Activated CD8-positive, alpha-beta memory T cell treated with anti-CD3 and anti-CD28 coated beads for 24 hours (primary cell): ENCODE measurements at regions not wholly inside any gene's neighbourhood (a gene's known extent, or its start where the extent isn't known, plus 50 kb on each side); places are given as distances from the start of the nearest gene placed in this dataset.

Source experiments
- DNase-seq: peaks from one replicate; pipeline ENCODE4 v3.0.0-alpha.2; 2020

DNA sequence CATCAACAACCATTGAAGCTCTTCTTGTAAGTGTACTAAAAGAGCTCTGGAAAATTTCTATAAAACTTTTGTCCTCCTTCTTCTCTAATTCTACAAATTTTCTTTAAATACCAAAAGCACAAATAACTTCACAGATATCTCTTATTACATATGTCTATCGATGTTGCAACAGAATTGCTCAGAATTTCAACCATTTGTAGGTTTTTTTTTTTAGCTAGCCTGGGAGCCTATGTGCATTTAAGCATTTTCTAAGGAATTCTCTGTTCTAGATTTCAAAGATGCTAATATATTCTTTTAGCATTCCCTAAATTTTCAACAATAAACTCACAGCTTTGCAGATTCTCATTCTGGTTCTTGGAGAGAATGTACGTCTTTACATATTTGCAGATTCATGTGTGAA lies 774.3 kb upstream of the NR2F2 start:
- DNase-seq = no peak

DNA sequence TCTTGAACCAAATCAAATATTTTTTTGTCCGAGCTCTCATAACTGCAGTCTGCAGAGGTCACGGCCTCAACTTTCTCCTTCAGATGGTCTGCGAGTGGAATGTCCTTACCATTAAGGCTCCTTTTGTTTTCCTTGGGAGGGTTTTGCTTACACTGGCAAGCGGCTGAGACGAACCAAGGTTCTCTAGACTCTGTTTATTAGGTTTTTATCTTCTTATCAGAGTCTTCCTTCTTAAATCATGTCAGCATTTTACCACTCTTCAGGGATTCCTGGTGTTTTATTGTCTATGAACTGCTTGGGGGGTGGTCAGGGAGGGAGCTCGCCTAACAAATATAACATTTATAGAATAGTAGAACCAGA lies 773.7 kb upstream of the NR2F2 start:
- no peak for DNase-seq

DNA sequence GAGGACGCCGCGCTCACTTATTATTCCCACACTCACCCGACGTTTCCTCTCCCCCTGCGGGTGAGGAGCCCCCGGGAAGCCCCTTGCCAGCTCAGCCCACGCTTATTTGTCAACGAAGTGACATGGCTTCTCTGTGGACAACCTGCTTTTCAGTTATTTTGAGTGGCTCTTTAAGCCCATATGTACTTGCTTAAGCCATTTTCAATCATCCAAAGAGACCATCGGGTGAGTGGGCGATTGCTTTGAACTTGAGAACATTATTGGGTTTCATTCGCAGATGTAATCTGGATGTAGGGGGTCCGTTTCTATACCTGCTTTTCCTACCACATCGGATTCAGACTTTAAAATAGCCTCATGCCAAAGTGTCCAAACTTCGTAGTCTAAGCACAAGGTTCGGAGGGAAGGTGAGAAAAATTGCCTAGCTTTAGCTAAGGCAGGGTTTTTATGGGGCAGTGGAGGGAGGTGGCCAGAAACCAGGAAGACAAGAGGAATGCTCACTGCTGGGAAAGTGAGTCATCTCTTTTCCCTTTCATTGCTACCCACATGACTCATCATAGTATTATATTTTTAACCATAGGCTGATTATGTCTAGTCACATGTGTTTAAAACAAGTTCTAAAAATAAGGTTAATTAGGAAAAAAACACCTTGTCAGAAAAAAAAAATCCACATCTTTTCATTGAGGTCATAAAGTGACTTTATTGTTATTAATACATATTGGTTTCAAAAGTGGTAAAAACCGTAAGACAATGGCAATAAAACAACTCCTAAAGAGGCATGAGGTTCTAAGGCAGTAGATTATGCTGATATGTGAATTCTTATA lies 773.1 kb upstream of the NR2F2 start:
- no peak for DNase-seq

DNA sequence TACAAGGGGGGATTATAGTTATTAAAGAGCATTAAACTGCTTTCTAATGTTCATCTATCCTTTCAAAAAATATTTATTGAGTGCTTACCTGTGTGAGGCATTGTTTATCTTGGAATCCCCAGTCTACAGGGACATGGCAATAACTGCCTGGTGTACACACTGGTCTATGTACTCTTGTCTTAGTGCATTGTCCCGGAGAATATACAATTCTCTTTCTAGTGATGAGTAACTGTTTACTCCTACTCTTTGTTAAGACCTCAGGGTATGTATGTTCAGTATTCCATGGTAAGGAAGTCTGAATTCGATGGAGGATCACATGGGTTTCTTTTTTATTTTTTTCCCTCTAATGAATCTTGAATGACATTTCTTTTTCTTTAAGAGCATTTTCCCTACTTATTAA lies 772.4 kb upstream of the NR2F2 start:
- DNase-seq = no peak

DNA sequence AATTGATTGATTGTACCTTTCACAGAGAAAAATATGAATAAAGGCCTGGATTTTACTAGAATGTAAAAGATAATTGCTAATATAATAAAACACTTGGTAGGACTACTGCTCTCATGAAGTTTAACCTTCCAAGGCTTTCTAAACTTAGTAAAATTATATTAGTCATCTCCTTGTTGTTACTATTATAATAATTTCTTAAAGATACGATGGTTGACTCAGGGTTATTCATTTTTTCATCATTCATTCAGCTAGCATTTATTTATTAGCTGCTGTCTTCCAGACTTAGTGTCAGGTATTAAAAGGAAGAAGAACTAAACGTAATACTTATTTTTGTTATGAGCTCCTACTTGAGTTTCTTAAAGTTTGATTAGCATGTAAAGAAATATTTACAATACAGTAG lies 771.6 kb upstream of the NR2F2 start:
- DNase-seq = no peak

DNA sequence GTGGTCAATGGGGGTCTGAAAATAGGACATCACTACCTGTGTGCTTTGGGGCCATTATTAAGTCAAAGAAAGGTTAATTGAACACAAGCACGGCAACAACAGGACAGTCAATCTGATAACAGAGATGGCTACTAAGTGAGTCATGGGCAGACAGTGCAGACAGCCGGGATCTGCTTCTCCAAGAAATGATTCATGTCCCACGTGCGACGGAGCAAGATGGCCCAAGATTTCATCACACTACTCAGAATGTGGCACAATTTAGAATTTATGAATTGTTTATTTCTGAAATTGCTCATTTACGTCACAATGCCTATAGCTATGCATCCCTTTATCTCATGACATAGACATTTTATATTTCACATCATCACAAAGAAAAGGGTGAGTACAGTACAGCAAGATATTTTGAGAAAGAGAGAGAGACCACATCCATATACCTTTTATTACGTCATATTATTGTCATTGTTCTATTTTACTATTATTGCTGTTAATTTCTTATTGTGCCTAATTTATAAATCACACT lies 770.6 kb upstream of the NR2F2 start:
- no peak for DNase-seq

DNA sequence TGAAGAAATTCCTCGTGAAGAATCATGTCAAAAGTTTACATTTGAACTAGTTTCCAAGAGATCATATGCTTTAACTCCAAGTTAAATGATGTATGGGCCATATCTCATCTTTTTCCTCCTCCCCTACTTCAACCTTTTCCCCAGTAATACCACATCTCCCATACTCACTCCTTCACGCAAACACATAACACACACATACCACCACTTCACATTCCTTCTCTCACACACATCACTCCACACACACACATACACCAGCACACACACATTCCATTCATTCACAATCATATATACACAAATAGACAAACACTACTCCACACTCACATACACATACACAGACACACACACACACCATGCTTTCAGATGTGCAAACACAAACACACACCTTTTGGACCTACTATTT lies 769.0 kb upstream of the NR2F2 start:
- no peak for DNase-seq

DNA sequence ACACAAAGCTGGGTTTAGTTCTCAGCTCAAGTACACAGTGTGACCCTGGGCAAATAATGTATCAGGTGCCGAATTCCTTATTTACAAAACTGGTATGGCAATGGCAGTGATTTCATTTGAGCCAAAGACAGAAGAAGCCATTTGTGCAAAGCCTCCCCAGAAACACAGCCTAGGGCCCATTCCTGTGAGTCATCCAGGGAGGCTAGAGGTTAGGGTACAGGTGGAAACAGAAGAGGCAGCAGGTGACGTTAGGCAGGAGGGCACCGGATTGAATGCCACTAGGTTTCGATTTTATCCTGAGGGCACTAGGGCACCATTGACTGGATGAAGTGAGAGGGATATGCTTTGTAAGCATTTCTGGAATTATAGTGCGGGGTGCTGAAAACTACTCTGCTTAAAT lies 766.9 kb upstream of the NR2F2 start:
- DNase-seq = no peak

DNA sequence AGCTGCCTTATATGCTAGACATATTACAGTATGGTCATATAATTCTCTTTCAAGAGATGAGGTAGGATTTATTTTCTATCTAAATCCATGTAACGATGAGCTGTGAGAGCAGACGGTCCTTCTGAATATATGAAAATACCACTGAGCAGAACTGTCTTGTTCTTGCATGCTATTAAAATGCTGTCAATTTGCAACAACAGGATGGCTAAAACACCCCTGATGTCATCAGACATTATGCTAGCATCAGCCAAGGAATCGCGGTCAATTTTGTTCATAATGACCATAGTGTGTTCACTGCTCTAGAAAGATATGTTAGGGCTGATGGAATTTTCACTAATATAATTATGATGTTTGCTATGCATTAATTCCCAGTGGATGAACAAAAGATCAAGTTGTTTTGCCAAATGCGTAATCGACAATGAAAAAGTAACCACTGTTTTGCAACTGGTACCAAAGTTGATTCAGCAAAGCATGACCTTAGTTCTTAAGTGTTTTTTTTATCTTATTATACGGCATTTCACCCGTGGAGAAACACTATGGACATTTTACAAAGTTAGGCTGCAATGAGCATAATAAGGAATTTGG lies 765.4 kb upstream of the NR2F2 start:
- no peak for DNase-seq

DNA sequence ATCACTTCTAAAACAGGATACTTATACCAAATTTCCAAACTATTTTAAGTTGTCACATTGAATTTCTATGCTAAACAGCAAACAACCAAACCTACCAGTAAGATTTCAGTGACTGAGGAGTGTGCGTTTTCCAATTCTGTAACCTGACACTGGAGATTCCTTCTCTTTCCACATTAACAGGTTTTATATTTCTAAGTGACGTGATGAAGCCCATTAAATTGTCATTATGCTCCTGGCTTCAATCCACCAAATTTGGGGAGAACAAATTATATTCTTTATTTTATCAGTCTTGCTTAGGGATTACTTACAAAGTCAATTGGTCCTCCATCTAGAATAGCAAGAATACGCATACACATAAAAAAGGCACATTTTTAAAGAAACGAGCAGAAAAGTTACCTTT lies 764.8 kb upstream of the NR2F2 start:
- no peak for DNase-seq

DNA sequence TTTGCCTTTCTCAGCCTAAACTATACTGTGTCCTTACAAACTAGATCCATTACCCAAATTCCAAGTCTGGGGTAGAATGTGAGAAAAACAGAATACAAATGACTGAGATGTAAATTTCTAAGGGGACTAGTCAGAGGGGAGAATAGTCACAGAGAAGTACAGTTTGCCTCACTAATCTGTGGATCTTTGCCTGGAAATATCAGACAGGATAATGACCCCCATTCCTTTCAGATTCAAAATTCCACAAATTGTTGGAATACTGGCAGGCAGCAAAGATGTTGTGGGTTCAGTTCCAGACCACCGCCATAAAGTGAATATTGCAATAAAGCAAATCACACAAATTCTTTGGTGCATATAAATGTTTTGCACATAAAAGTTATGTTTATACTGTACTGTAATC lies 762.8 kb upstream of the NR2F2 start:
- DNase-seq = no peak

DNA sequence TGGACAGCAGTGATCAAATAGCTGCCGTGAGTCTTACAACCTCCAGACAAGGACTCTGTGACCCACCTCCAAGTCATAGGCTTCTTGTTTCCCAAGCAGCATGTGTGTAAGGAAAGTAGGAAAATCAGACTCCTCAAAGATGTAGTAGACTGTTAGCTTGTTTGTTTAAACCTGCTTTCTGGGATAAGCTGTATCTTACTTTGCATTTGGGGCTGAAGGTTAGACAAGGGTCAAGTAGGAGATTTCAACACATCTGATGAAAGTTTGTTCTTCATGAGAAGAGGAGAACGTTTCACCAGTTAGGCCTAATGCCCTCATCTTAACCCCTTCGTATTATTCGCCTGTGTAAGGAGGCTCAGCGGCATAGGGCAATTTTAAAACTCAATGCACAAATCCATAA lies 756.4 kb upstream of the NR2F2 start:
- DNase-seq = no peak

DNA sequence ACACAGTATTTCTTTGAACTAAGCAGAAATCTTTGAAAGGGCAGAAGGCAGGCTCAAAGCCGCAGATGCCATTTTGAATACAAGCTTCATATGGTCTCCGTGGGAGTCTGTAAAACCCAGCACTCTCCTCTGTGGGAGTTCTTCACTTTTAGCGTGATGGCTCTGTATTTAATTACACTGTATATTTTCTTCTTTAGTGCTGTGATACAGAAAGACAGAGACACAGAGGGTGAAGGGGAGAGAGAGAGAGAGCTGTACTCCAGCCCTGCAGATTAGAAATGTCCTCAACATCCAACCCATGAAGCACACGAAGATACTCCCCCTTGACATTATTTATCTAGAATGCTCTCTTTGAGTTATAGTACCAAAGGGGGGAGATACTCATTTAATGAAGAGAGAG lies 752.6 kb upstream of the NR2F2 start:
- DNase-seq = no peak

DNA sequence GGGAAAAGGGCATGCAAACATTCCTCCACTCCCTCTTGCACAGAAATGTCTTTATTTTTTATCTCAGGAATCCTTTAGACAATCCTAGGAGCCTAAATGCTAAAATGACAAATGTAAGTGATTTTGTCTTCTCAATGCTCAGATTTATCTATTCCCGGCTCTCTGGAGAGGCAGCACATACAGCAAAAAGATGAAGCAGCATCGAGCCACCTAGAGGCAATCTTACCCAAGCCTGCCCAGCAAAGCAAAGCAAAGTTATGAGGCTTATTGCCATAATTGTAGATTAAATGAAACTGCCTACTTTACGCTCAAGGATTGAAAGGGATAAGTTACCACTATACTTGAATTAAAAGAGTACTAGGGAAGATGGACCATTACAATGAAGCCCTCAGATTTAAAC lies 750.4 kb upstream of the NR2F2 start:
- no peak for DNase-seq

DNA sequence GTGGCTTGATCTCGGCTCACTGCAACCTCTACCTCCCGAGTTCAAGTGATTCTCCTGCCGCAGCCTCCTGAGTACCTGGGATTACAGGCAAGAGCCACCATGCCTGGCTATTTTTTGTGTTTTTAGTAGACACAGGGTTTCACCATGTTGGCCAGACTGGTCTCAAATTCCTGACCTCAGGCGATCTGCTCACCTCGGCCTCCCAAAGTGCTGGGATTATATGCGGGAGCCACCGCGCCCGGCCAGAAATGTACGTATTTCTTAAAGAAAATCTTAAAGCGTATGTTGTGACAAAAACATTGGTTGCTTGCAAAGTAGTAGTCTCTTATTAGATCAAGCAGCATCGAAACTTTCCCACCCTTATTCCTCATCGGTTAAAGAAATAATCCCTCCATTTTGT lies 748.9 kb upstream of the NR2F2 start:
- DNase-seq = no peak

DNA sequence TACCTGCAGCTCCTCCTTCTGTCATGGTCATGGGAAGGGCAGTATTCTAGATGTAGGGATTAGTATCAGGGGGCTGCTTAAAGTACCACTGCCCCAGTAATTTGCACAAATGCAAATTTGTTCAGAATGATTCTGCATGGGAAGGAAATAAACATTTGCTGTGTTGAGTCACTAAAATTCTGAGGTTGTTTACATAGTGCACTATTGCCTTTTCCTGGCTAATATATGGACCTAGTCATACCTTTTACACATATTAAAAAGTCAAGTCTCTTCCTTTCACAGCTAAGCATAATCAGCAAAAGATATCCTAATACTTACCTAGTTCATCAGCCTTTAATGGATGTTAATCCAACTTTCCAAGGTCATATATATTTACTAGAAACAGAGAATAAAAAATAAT lies 746.4 kb upstream of the NR2F2 start:
- no peak for DNase-seq

DNA sequence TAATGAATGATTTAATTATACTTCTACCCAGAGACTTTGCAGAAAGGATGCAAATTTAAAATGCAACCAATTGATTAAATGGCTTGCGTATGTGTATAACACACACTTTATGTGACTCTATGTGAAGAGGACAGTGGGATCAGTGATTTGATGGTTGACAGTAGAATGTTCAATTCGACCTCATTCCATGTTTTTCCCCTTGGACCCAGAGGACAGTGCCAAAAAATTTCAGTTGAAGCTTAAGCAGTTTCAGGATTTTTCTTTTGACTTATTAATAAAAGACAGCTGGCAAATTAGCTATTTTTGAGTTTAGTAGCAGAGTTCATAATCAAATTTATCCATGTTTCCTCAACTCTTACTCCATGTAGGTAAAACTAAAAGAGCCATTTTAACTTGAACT lies 742.4 kb upstream of the NR2F2 start:
- DNase-seq = no peak

DNA sequence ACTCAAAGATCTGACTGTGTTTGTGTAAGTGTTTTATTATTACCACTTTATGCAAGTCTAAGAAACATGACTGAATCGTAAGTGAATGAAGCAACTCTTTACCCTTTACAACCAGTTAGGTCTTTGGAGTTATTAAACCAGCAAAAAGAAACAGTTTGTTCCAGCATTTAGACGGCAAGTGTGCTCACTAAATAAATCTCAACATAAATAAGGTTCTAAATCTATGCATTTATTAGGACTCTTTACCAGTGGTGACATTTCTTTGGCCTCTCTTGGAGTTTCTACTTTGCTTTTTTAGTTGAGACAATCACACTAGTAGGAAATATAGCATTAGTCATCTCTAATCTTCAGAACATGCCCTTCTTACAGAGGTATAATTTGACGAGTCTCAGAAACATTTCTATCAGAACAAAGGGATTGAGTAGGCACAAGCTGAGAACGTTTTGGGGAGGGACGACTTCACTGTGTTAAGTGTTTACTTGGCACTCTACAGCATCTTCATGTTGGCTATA lies 739.9 kb upstream of the NR2F2 start:
- no peak for DNase-seq

DNA sequence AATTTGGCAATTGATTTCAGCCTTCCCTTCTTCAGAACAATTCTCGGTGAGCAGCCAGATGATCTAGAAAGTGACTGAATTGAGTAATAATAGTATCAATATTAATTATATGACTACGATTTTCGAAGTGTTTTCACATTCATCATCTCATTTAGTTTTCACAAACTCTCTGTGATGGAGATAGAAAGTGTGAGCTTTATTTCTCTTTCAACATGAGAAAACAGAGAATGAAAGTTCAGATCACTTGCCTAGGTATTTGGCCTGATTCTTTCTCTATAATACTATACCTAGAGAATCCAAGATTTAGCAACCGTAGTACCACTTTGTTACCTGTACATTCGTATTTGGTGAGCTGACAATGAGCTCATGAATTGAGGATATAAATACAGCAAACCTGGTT lies 739.2 kb upstream of the NR2F2 start:
- DNase-seq = no peak

DNA sequence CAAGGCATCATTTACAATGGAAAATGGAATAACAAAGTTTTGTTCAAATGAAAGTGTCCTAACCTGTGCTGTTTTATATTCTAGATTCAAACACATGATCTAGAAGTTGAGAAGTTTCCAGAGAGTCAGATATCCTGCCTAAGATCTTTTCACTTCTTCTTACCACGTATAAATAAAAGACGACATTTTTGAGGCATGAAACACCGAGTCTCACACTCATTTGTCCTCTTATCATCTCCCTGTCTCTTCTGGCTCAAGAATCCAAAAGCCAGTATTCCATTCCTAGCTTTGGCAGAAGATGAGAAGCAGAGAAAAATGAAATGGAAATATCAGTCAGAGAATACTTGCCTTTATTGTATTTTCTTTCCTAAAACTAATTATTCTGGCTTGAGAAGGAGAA lies 738.6 kb upstream of the NR2F2 start:
- DNase-seq = no peak

DNA sequence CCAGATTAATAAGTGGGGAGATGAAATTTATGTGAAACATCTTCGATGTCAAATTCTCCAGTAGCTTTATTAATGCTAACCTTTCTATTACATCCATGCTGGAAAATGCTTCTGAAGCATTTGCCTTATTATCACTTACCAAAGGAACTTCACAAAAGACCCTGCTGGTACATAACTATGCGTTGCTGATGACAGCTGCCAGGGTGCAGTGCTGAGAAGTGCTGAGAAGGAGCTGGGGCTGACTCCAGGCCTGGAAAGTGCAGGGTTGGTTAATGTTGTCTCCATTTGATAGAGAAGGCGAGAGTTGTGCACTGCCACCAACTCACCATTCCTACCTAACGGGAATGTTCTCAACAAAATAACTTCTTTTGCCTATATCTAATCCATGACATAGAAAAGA lies 736.0 kb upstream of the NR2F2 start:
- DNase-seq = no peak

DNA sequence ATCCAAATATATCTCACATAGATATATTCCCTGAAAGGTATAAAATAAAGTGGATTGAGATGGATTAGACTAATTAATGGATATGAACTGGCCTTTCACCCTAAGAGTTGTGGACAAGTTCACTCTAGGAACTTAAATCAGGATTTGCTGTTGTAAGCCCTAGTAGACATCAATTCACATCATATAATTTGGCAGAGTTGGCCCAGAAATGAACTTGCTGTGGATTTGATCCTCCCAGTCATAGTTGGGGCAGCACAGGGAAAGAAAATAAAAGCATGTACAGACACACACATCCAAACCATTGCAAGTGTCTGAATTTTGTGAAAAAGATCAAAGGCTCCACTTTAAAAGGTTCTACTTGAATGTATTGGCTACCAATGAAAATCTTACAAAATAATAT lies 734.7 kb upstream of the NR2F2 start:
- DNase-seq = no peak

DNA sequence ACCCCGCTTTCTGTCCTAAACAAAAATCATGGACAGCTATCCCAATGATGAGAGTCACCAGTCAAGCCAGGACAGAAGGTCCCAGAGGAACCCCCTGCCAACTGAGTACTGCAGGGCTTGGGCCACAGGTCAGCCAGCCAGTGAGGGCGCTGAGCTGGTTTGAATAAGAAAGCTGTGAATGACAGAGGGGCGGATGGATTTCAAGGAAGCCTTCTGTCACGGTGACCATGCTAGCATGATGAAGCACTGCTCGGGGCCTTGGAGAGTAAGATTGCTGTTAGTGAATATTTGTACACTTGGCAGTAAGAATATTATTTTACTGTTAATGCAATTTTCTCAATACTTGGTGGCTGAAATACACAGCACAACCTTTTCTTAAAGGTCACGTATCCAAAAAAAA lies 734.0 kb upstream of the NR2F2 start:
- DNase-seq = no peak

DNA sequence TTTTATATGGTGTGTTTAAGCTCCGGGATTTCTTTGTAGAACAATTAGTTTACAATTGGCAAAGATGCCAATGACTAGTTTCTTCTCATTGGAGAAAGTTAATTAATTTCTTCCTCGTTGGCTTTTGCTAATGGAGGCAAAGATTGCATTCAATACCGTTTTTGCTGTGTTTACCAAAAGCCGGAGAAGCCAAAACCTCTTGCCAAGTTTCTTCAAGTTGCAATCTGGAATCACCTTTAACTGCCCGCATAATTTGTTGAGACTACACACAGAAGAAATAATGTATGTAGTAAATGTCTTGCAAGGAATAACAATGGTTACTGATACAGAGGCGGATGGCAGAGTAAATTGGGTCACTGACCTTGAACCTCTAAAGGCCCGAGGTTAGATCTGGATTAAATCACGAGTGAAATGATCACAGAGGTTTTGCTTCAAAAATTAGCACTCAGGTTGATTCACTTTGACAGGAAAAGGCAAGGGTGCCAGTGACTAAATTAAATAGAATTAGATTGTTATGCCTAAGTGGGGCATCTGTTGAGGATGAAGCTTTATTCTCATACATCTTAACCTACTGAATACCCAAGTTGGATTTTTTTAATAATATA lies 732.1 kb upstream of the NR2F2 start:
- no peak for DNase-seq
